ENCODE measurements at regions not wholly inside any gene's neighbourhood (a gene's known extent, or its start where the extent isn't known, plus 50 kb on each side); places are given as distances from the start of the nearest gene placed in this dataset.

DNA sequence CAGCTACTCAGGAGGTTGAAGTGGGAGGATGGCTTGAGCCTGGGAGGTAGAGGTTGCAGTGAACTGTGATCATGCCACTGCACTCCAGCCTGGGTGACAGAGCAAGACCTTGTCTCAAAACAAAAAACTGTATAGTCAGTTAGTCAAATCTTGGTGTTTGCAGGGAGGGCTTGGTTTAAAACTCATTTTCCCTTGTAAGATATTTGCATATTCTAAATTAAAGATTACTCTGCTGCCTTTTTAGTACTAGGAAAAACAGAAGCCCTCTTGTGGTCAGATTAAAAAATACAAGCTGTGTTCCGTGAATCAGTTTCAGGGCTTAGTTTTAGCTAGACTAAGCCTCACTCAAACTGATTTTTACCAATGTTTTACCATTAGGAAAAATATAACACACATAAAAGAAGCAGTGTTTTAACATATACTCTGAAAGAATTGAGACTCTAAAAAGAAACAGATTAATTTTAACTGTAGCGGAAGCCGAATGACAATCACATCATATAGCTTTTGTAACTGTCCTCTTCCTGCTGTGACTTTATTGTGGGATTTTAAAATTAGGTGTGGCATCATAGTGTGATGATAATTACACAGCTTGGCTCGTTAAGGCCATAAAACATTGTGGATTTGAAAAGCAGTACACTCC is 84.9 kb upstream of the BASP1 start:
- TF ChIP-seq, protein P1, sequence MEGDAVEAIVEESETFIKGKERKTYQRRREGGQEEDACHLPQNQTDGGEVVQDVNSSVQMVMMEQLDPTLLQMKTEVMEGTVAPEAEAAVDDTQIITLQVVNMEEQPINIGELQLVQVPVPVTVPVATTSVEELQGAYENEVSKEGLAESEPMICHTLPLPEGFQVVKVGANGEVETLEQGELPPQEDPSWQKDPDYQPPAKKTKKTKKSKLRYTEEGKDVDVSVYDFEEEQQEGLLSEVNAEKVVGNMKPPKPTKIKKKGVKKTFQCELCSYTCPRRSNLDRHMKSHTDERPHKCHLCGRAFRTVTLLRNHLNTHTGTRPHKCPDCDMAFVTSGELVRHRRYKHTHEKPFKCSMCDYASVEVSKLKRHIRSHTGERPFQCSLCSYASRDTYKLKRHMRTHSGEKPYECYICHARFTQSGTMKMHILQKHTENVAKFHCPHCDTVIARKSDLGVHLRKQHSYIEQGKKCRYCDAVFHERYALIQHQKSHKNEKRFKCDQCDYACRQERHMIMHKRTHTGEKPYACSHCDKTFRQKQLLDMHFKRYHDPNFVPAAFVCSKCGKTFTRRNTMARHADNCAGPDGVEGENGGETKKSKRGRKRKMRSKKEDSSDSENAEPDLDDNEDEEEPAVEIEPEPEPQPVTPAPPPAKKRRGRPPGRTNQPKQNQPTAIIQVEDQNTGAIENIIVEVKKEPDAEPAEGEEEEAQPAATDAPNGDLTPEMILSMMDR (IDR thresholded peaks at IDR 0.05), result peak; percentile 48 to 75
- Histone ChIP-seq H3K27me3 (no peaks in the 10 kb centered on the region), H3K27ac (no peak overlapping the region), H3K9me3 (no peaks in the 10 kb centered on the region), H3K36me3 (no peaks in the 10 kb centered on the region), H3K4me3 (no peak overlapping the region), H3K4me1 (no peaks in the 10 kb centered on the region)
- no peak for DNase-seq (ENCODE audit: low spot score)

DNA sequence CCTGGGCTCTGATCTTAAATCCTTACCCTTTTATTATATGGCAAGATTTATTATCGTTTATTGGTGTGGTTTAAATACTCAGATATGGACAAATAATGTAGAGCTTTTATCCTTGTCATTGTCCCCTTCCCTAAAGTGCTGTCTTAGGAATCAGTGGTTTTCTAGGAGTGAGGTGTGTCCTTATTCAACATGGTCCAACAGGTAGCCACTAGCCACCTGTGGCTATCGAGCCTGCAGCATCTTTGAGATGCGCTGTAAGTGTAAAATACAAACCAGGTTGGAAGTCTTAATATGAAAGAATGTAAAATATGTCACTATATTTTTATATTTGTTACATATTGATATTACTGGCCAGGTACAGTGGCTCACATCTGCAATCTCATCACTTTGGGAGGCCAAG is 82.4 kb upstream of the BASP1 start:
- Histone ChIP-seq H3K27ac (no peak overlapping the region), H3K4me3 (no peak overlapping the region), H3K36me3 (no peaks in the 10 kb centered on the region), H3K4me1 (no peaks in the 10 kb centered on the region), H3K9me3 (no peaks in the 10 kb centered on the region), H3K27me3 (no peaks in the 10 kb centered on the region)
- TF ChIP-seq, protein P1 (IDR thresholded peaks at IDR 0.05), result no peak
- no peak for DNase-seq (ENCODE audit: low spot score)

DNA sequence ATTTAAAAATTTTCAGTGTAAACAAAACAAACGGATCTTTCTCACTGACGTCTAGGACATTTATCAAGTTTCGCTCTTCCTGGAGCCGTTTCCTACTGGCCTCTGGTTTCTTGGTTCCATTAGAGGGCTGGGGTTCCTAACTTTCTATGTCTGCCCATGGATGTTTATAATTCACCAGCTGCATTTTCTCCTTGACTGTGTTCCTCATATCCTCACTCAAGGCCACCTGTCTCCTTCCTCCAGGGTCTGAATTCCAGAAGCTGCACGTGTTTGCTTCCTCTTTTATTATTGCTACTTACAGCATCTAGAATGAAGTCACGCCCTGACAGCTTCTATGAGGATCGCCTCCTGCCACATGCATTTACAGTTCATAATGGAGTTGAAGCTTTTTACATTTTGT is 74.1 kb upstream of the BASP1 start:
- Histone ChIP-seq H3K27ac (no peak overlapping the region), H3K36me3 (no peaks in the 10 kb centered on the region), H3K9me3 (no peaks in the 10 kb centered on the region), H3K4me1 (no peaks in the 10 kb centered on the region), H3K27me3 (no peaks in the 10 kb centered on the region), H3K4me3 (no peak overlapping the region)
- no peak for DNase-seq (ENCODE audit: low spot score)
- TF ChIP-seq, protein P1 (IDR thresholded peaks at IDR 0.05), result no peak

DNA sequence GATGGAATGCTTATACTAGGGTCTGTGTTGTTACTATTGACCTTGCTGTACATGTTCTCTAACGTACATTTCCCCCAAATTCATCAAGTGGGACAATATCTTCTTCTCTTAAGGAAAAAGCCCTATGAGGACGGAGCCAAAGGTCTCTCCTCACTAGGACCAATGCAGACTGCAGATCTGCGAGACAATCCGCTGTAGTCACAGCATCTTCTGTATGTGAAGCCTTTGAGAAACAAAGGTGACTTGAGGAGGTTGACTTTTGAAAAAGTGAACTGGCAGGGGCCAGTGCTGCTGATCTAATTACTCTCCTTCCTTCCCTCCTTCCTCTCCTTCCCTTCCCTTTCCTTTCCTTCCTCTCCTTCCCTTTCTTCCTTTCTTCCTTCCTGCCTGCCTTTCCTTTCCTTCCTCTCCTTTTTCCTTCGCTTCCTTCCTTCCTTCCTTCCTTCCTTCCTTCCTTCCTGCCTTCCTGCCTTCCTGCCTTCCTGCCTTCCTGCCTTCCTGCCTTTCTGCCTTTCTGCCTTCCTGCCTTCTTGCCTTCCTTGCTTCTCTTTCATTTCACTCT is 71.1 kb upstream of the BASP1 start:
- Histone ChIP-seq H3K9me3 (no peaks in the 10 kb centered on the region), H3K4me1 (no peaks in the 10 kb centered on the region), H3K27me3 (no peaks in the 10 kb centered on the region), H3K4me3 (no peak overlapping the region), H3K27ac (no peak overlapping the region), H3K36me3 (no peaks in the 10 kb centered on the region)
- no peak for DNase-seq (ENCODE audit: low spot score)
- TF ChIP-seq, protein P1 (IDR thresholded peaks at IDR 0.05), result no peak

DNA sequence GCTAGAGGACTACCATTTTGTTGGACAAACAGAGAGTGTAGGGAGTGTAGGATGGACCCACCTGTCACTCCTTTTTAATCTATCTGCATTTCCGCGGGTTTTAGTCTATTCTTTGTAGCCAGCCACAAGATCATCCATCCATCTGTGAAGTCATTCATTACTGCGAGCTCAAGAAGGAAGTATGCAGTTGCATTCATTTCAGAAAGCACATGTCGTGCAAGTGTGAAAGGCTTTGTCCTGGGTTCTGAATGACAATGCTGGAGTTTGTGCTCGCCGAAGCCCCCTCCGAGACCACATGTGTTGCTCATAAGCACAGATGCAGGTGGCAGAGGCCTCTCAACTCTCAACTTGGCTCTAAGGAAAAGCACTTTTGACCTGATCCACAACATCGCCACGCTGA is 70.3 kb upstream of the BASP1 start:
- TF ChIP-seq, protein P1 (IDR thresholded peaks at IDR 0.05), result no peak

DNA sequence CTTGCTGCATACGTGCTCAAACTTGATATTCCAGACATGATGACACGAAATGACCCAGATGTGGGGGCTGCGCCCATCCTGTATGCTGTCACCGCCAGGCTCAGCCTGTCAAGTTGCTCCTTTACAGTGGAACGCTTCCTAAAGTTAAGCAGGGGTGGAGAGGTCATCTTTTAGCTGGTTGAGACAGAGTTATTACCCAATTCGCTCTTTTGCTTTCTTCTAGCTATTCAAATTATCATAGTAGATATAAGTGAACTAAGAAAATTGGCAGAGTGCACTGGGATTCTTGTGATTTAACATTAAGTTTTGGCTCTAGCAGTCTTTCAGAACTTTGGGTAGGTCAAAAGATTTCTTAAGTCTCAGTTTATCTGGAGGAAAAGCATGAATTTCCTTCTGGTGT is 69.8 kb upstream of the BASP1 start:
- Histone ChIP-seq H3K27ac (no peak overlapping the region), H3K27me3 (no peaks in the 10 kb centered on the region), H3K9me3 (no peaks in the 10 kb centered on the region), H3K4me3 (no peak overlapping the region), H3K4me1 (no peaks in the 10 kb centered on the region), H3K36me3 (no peaks in the 10 kb centered on the region)
- TF ChIP-seq, protein P1 (IDR thresholded peaks at IDR 0.05), result no peak
- DNase-seq (ENCODE audit: low spot score), result no peak

More for the DNA sequence above, 70.3 kb upstream of the BASP1 start:
- no peak overlapping the region for H3K4me3 ChIP-seq
- no peak for DNase-seq (ENCODE audit: low spot score)
- no peaks in the 10 kb centered on the region for H3K27me3 ChIP-seq
- H3K27ac ChIP-seq, result no peak overlapping the region
- H3K4me1 ChIP-seq, result no peaks in the 10 kb centered on the region
- H3K36me3 ChIP-seq, result no peaks in the 10 kb centered on the region
- H3K9me3 ChIP-seq, result no peaks in the 10 kb centered on the region

All from right atrium auricular region (tissue), 2 donors.